ENCODE measurements at regions not wholly inside any gene's neighbourhood (a gene's known extent, or its start where the extent isn't known, plus 50 kb on each side); places are given as distances from the start of the nearest gene placed in this dataset.

- H3K4me3 ChIP-seq = no peak overlapping the region
- no peak for DNase-seq
- intact Hi-C loops (cut with DNase I) = no loop called here
- peaks cover 0 to 9% (median 0%) of the 10 kb centered on the region in 3 donors for H3K9me3 ChIP-seq (replicated peaks in 1 of 3)
- H3K27me3 ChIP-seq = no peaks in the 10 kb centered on the region
- no peaks in the 10 kb centered on the region for H3K36me3 ChIP-seq (replicated peaks in 1 of 2)
- no peak overlapping the region for H3K27ac ChIP-seq
- WGBS, 4 donors = 55 to 79% (median 74%) methylated on average over 2 of the region's 2 CpGs
- TF ChIP-seq CTCF (IDR thresholded peaks at IDR 0.05) = no peak
- no peak for TF ChIP-seq POLR2A (IDR thresholded peaks at IDR 0.05)
- no peaks in the 10 kb centered on the region for H3K4me1 ChIP-seq (replicated peaks in 1 of 2)
Measured at GRCh38 chr11:134765565-134765964, 353.5 kb upstream of the B3GAT1 start.

GRCh38 chr11:134764966-134765365, 352.9 kb upstream of the B3GAT1 start:
- 57 to 77% (median 75%) methylated on average over 4 of the region's 4 CpGs for WGBS, 4 donors

GRCh38 chr11:134764367-134764766, 352.3 kb upstream of the B3GAT1 start:
- Histone ChIP-seq H3K27ac (no peak overlapping the region), H3K4me1 (replicated peaks in 1 of 2) (no peaks in the 10 kb centered on the region), H3K36me3 (replicated peaks in 1 of 2) (no peaks in the 10 kb centered on the region), H3K4me3 (no peak overlapping the region), H3K27me3 (no peaks in the 10 kb centered on the region), H3K9me3 (replicated peaks in 1 of 3) (peaks cover 0 to 9% (median 0%) of the 10 kb centered on the region in 3 donors)
- intact Hi-C loops (cut with DNase I) = no loop called here
- no peak for DNase-seq
- 69 to 84% (median 78%) methylated on average over 7 to 8 of the region's 8 CpGs for WGBS, 4 donors
- TF ChIP-seq CTCF (IDR thresholded peaks at IDR 0.05) = no peak
- TF ChIP-seq POLR2A (IDR thresholded peaks at IDR 0.05) = no peak

More at GRCh38 chr11:134764966-134765365, 352.9 kb upstream of the B3GAT1 start:
- H3K27ac ChIP-seq = no peak overlapping the region
- no peaks in the 10 kb centered on the region for H3K36me3 ChIP-seq (replicated peaks in 1 of 2)
- no peaks in the 10 kb centered on the region for H3K4me1 ChIP-seq (replicated peaks in 1 of 2)
- intact Hi-C loops (cut with DNase I) = no loop called here
- TF ChIP-seq POLR2A (IDR thresholded peaks at IDR 0.05) = no peak
- no peak for TF ChIP-seq CTCF (IDR thresholded peaks at IDR 0.05)
- peaks cover 0 to 9% (median 0%) of the 10 kb centered on the region in 3 donors for H3K9me3 ChIP-seq (replicated peaks in 1 of 3)
- no peak for DNase-seq
- no peak overlapping the region for H3K4me3 ChIP-seq
- H3K27me3 ChIP-seq = no peaks in the 10 kb centered on the region

GRCh38 chr11:134763030-134763388, 351.0 kb upstream of the B3GAT1 start:
- no peak for DNase-seq
- H3K27ac ChIP-seq = no peak overlapping the region
- H3K4me3 ChIP-seq = no peak overlapping the region

More at GRCh38 chr11:134763030-134763388, 351.0 kb upstream of the B3GAT1 start:
- TF ChIP-seq POLR2A (IDR thresholded peaks at IDR 0.05) (no peak), CTCF (IDR thresholded peaks at IDR 0.05) (no peak)
- Histone ChIP-seq H3K27me3 (no peaks in the 10 kb centered on the region), H3K9me3 (replicated peaks in 1 of 3) (peaks cover 0 to 2% (median 0%) of the 10 kb centered on the region in 3 donors), H3K4me1 (replicated peaks in 1 of 2) (no peaks in the 10 kb centered on the region), H3K36me3 (replicated peaks in 1 of 2) (no peaks in the 10 kb centered on the region)
- 83 to 92% (median 91%) methylated on average over 6 to 16 of the region's 16 CpGs for WGBS, 4 donors
- intact Hi-C loops (cut with DNase I) = no loop called here

All from adrenal gland (tissue), 9 donors.